SK-N-SH (cell line): ENCODE measurements at regions not wholly inside any gene's neighbourhood (a gene's known extent, or its start where the extent isn't known, plus 50 kb on each side); places are given as distances from the start of the nearest gene placed in this dataset.

ENCODE experiments used
- TF ChIP-seq, protein P1 (sequence below): IDR thresholded peaks from 2 replicates; pipeline ENCODE4; 2012
- TF ChIP-seq, protein P2 (sequence below): fragments of 200-600 bp; sonication (generic); IDR thresholded peaks from 2 replicates; pipeline ENCODE4 v1.6.1; 2017; ENCODE audit warnings: antibody characterized with exemption, mild to moderate bottlenecking, moderate library complexity

DNA sequence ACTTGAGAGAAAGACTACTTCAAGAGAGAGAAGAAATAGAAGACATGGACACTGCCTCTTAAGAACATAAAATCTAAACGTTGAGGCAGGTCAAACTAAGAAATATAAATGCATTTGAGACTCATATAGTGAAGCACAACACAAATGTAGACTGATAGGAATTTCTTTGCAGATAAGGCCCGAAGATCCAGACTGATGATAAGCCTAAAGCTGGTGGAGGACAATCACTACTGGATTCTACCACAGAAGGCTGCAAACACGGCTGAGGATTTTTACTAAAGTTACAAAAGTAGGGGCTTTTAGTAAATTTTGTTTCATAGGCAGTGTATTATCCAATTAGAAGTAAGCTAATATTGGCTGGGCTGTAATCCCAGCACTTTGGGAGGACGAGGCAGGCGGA is 278.3 kb downstream of the RAP2B start:
- TF ChIP-seq, protein P1, sequence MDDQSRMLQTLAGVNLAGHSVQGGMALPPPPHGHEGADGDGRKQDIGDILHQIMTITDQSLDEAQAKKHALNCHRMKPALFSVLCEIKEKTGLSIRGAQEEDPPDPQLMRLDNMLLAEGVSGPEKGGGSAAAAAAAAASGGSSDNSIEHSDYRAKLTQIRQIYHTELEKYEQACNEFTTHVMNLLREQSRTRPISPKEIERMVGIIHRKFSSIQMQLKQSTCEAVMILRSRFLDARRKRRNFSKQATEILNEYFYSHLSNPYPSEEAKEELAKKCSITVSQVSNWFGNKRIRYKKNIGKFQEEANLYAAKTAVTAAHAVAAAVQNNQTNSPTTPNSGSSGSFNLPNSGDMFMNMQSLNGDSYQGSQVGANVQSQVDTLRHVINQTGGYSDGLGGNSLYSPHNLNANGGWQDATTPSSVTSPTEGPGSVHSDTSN: no peak
- TF ChIP-seq, protein P2, sequence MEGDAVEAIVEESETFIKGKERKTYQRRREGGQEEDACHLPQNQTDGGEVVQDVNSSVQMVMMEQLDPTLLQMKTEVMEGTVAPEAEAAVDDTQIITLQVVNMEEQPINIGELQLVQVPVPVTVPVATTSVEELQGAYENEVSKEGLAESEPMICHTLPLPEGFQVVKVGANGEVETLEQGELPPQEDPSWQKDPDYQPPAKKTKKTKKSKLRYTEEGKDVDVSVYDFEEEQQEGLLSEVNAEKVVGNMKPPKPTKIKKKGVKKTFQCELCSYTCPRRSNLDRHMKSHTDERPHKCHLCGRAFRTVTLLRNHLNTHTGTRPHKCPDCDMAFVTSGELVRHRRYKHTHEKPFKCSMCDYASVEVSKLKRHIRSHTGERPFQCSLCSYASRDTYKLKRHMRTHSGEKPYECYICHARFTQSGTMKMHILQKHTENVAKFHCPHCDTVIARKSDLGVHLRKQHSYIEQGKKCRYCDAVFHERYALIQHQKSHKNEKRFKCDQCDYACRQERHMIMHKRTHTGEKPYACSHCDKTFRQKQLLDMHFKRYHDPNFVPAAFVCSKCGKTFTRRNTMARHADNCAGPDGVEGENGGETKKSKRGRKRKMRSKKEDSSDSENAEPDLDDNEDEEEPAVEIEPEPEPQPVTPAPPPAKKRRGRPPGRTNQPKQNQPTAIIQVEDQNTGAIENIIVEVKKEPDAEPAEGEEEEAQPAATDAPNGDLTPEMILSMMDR: no peak
